ENCODE measurements at regions not wholly inside any gene's neighbourhood (a gene's known extent, or its start where the extent isn't known, plus 50 kb on each side); places are given as distances from the start of the nearest gene placed in this dataset.
"Not testable (repeated sequence)": the region's sequence is repeated elsewhere in the genome, so short reads cannot be mapped to it uniquely, and the experiment has no call there.

- no peak for DNase-seq
Measured at GRCh38 chr15:25067725-25068309, 113.0 kb downstream of the SNRPN start.

- DNase-seq: no peak
Measured at GRCh38 chr15:25068696-25069095, 113.9 kb downstream of the SNRPN start.

- DNase-seq: no peak
Measured at GRCh38 chr15:25070353-25070963, 115.7 kb downstream of the SNRPN start.

- no peak for DNase-seq
Measured at GRCh38 chr15:25072857-25073476, 118.2 kb downstream of the SNRPN start.

- DNase-seq: no peak
Measured at GRCh38 chr15:25087137-25087536, 132.3 kb downstream of the SNRPN start.

- DNase-seq: no peak
Measured at GRCh38 chr15:25088261-25088790, 133.5 kb downstream of the SNRPN start.

- DNase-seq: no peak
Measured at GRCh38 chr15:25089577-25089976, 134.8 kb downstream of the SNRPN start.

GRCh38 chr15:25090073-25090733, 135.4 kb downstream of the SNRPN start:
- DNase-seq: no peak

GRCh38 chr15:25091421-25092158, 136.8 kb downstream of the SNRPN start:
- no peak for DNase-seq

- no peak for DNase-seq
Measured at GRCh38 chr15:25092661-25093060, 137.9 kb downstream of the SNRPN start.

- no peak for DNase-seq
Measured at GRCh38 chr15:25093455-25094029, 138.8 kb downstream of the SNRPN start.

GRCh38 chr15:25094066-25094465, 139.3 kb downstream of the SNRPN start:
- DNase-seq: no peak

- DNase-seq: no peak
Measured at GRCh38 chr15:25094519-25094918, 139.7 kb downstream of the SNRPN start.

GRCh38 chr15:25095179-25095578, 140.4 kb downstream of the SNRPN start:
- DNase-seq: no peak

GRCh38 chr15:25099966-25100365, 145.2 kb downstream of the SNRPN start:
- DNase-seq: not testable (repeated sequence)

- DNase-seq: no peak
Measured at GRCh38 chr15:25106209-25106608, 151.4 kb downstream of the SNRPN start.

GRCh38 chr15:25133804-25134203, 179.0 kb downstream of the SNRPN start:
- DNase-seq: no peak

- no peak for DNase-seq
Measured at GRCh38 chr15:25134546-25134945, 179.8 kb downstream of the SNRPN start.

- no peak for DNase-seq
Measured at GRCh38 chr15:25136119-25136518, 181.3 kb downstream of the SNRPN start.

GRCh38 chr15:25137013-25137412, 182.2 kb downstream of the SNRPN start:
- no peak for DNase-seq

GRCh38 chr15:25169318-25169717, 214.5 kb downstream of the SNRPN start:
- DNase-seq: no peak

- no peak for DNase-seq
Measured at GRCh38 chr15:25170113-25170731, 215.4 kb downstream of the SNRPN start.

Data from DMS 273 treated with DMSO at 0.1 percent for 48 hours (cell line).